Putamen (tissue), 1 donor: ENCODE measurements at regions not wholly inside any gene's neighbourhood (a gene's known extent, or its start where the extent isn't known, plus 50 kb on each side); places are given as distances from the start of the nearest gene placed in this dataset.

Experiments used
- DNase-seq: peaks from one replicate; pipeline ENCODE4 v3.0.0-alpha.2; 2016; ENCODE audit warnings: low spot score

DNA sequence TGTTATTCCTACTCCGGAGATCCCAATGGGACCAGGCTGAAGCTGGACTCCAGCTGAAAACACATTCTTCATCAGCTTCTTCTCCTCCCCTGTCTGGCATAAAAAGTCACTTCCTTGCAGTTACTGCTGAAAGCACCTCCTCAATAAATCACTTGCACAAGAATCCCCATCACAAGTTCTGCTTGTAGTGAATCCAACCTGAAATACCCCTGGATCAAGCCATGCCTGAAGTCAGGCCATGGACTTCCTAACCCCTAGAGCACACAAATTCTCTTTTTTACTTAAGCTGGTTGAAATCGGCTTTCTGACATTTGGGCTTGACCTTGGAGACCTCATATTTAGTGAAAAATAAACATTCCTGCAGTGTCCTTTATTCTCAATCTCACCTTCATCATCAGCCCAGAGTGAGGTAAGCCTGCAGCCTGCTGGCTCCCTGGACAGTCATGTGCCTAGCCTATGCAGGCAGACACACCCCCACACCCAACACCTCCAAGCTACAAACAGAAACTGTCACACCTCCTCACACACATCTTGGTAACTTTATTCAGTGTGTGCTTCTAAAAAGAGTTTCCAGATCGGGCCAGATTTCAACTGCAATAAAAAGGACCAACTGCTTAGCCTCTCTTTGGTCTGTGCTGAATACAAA, 51.5 kb upstream of the PTPRT start:
- no peak for DNase-seq
